K562 (cell line): ENCODE measurements at regions not wholly inside any gene's neighbourhood (a gene's known extent, or its start where the extent isn't known, plus 50 kb on each side); places are given as distances from the start of the nearest gene placed in this dataset.

Source experiments
- CBX3 ChIP-seq, 2 experiments: IDR thresholded peaks; 1 replicate in 1 of 2; 2 replicates in 1 of 2; pipeline ENCODE4 v1.6.1; 2012; ENCODE audit warnings: inconsistent platforms in 2 of 2, low read length in 2 of 2, borderline replicate concordance in 1 of 2, control low read depth in 1 of 2
- IRF1 ChIP-seq: sonication (generic); formaldehyde crosslinking; IDR thresholded peaks from 2 replicates; pipeline ENCODE4 v1.8.0; 2022; ENCODE audit warnings: missing genetic modification reagents, mild to moderate bottlenecking, borderline replicate concordance
- SIX5 ChIP-seq, 2 experiments: IDR thresholded peaks; 2 replicates each; pipeline ENCODE4 v1.6.1; 2011; ENCODE audit warnings: low read length in 2 of 2, borderline replicate concordance in 1 of 2, low read depth in 1 of 2, mild to moderate bottlenecking in 1 of 2, moderate library complexity in 1 of 2; ENCODE audit not compliant: insufficient read depth in 1 of 2
- STAG1 ChIP-seq: sonication (generic); formaldehyde crosslinking; IDR thresholded peaks from 2 replicates; pipeline ENCODE4 v1.5.0; 2020; ENCODE audit warnings: missing genetic modification reagents, borderline replicate concordance
- TAL1 ChIP-seq: fragments of 450-650 bp; IDR thresholded peaks from 2 replicates; pipeline ENCODE4 v1.6.1; 2016; ENCODE audit warnings: mild to moderate bottlenecking
- YY1 ChIP-seq, 3 experiments: IDR thresholded peaks; 2 replicates each; pipeline ENCODE4 v1.6.1; 2011; ENCODE audit warnings: low read length in 2 of 3, mild to moderate bottlenecking in 2 of 3, moderate library complexity in 2 of 3, borderline replicate concordance in 1 of 3, control low read depth in 1 of 3, low read depth in 1 of 3; ENCODE audit not compliant: insufficient read depth in 3 of 3, insufficient replicate concordance in 2 of 3, control insufficient read depth in 1 of 3, insufficient read length in 1 of 3; ENCODE audit errors: extremely low read depth in 1 of 3
- ZNF311 ChIP-seq: fragments of 250-450 bp; sonication (Bioruptor Pico); IDR thresholded peaks from 2 replicates; pipeline ENCODE4 v1.4.0; 2020; ENCODE audit warnings: mild to moderate bottlenecking, moderate library complexity
- TF ChIP-seq, protein P1 (sequence below), 2 experiments: fragments of 450-650 bp in 1 of 2; sonication (generic) in 1 of 2; formaldehyde crosslinking in 1 of 2; IDR thresholded peaks; 2 replicates each; pipeline versions ENCODE4 v1.7.1 to v1.9.0; 2016 to 2022; ENCODE audit warnings: inconsistent platforms in 1 of 2, mild to moderate bottlenecking in 1 of 2, missing genetic modification reagents in 1 of 2
- TF ChIP-seq, protein P2 (sequence below): fragments of 250-450 bp; sonication (Bioruptor Pico); IDR thresholded peaks from 2 replicates; pipeline ENCODE4 v1.4.0; 2020

DNA sequence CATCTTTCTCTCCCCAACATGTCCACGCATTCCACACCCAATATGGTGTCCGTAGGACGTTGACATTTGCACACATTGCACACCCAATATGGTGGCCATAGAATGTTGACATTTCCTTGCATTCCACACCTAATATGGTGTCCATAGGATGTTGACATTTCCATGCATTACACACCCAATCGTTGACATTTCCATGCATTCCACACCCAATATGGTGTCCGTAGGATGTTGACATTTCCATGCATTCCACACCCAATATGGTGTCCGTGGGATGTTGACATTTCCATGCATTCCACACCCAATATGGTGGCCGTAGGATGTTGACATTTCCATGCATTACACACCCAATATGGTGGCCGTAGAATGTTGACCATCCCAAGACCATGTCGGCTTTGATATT, 88.4 kb upstream of the SHOX start (continued):
- TF ChIP-seq, protein P1, sequence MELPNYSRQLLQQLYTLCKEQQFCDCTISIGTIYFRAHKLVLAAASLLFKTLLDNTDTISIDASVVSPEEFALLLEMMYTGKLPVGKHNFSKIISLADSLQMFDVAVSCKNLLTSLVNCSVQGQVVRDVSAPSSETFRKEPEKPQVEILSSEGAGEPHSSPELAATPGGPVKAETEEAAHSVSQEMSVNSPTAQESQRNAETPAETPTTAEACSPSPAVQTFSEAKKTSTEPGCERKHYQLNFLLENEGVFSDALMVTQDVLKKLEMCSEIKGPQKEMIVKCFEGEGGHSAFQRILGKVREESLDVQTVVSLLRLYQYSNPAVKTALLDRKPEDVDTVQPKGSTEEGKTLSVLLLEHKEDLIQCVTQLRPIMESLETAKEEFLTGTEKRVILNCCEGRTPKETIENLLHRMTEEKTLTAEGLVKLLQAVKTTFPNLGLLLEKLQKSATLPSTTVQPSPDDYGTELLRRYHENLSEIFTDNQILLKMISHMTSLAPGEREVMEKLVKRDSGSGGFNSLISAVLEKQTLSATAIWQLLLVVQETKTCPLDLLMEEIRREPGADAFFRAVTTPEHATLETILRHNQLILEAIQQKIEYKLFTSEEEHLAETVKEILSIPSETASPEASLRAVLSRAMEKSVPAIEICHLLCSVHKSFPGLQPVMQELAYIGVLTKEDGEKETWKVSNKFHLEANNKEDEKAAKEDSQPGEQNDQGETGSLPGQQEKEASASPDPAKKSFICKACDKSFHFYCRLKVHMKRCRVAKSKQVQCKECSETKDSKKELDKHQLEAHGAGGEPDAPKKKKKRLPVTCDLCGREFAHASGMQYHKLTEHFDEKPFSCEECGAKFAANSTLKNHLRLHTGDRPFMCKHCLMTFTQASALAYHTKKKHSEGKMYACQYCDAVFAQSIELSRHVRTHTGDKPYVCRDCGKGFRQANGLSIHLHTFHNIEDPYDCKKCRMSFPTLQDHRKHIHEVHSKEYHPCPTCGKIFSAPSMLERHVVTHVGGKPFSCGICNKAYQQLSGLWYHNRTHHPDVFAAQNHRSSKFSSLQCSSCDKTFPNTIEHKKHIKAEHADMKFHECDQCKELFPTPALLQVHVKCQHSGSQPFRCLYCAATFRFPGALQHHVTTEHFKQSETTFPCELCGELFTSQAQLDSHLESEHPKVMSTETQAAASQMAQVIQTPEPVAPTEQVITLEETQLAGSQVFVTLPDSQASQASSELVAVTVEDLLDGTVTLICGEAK (IDR thresholded peaks at IDR 0.05): 0 out of 2 replicates have a peak, but pooled peaks have one; percentile 44
- TF ChIP-seq, protein P1 (CRISPR knock-in tag; IDR thresholded peaks at IDR 0.05): no peak
- no peak for TF ChIP-seq ZNF311 (CRISPR knock-in tag)
- TF ChIP-seq CBX3 (IDR thresholded peaks at IDR 0.05; ENCODE audit: borderline replicate concordance in 1 of 2, low read length in 2 of 2): no peak
- peak; percentile 84 to 97 (median 86) for TF ChIP-seq YY1 (IDR thresholded peaks at IDR 0.05; ENCODE audit: borderline replicate concordance in 1 of 3, control insufficient read depth in 1 of 3, extremely low read depth in 1 of 3, insufficient read depth in 3 of 3, insufficient read length in 1 of 3, insufficient replicate concordance in 2 of 3, low read depth in 1 of 3, low read length in 2 of 3)
- no peak for TF ChIP-seq IRF1 (CRISPR knock-in tag)
- no peak for TF ChIP-seq STAG1 (CRISPR knock-in tag)
- TF ChIP-seq, protein P2, sequence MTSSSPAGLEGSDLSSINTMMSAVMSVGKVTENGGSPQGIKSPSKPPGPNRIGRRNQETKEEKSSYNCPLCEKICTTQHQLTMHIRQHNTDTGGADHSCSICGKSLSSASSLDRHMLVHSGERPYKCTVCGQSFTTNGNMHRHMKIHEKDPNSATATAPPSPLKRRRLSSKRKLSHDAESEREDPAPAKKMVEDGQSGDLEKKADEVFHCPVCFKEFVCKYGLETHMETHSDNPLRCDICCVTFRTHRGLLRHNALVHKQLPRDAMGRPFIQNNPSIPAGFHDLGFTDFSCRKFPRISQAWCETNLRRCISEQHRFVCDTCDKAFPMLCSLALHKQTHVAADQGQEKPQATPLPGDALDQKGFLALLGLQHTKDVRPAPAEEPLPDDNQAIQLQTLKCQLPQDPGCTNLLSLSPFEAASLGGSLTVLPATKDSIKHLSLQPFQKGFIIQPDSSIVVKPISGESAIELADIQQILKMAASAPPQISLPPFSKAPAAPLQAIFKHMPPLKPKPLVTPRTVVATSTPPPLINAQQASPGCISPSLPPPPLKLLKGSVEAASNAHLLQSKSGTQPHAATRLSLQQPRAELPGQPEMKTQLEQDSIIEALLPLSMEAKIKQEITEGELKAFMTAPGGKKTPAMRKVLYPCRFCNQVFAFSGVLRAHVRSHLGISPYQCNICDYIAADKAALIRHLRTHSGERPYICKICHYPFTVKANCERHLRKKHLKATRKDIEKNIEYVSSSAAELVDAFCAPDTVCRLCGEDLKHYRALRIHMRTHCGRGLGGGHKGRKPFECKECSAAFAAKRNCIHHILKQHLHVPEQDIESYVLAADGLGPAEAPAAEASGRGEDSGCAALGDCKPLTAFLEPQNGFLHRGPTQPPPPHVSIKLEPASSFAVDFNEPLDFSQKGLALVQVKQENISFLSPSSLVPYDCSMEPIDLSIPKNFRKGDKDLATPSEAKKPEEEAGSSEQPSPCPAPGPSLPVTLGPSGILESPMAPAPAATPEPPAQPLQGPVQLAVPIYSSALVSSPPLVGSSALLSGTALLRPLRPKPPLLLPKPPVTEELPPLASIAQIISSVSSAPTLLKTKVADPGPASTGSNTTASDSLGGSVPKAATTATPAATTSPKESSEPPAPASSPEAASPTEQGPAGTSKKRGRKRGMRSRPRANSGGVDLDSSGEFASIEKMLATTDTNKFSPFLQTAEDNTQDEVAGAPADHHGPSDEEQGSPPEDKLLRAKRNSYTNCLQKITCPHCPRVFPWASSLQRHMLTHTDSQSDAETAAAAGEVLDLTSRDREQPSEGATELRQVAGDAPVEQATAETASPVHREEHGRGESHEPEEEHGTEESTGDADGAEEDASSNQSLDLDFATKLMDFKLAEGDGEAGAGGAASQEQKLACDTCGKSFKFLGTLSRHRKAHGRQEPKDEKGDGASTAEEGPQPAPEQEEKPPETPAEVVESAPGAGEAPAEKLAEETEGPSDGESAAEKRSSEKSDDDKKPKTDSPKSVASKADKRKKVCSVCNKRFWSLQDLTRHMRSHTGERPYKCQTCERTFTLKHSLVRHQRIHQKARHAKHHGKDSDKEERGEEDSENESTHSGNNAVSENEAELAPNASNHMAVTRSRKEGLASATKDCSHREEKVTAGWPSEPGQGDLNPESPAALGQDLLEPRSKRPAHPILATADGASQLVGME (CRISPR knock-in tag): no peak
- no peak for TF ChIP-seq TAL1
- peak; percentile 55 to 67; a peak in 3 of 4 replicates for TF ChIP-seq SIX5 (IDR thresholded peaks at IDR 0.05; ENCODE audit: borderline replicate concordance in 1 of 2, insufficient read depth in 1 of 2, low read depth in 1 of 2, low read length in 2 of 2)
